ENCODE measurements at regions not wholly inside any gene's neighbourhood (a gene's known extent, or its start where the extent isn't known, plus 50 kb on each side); places are given as distances from the start of the nearest gene placed in this dataset.

- TF ChIP-seq, protein P1, sequence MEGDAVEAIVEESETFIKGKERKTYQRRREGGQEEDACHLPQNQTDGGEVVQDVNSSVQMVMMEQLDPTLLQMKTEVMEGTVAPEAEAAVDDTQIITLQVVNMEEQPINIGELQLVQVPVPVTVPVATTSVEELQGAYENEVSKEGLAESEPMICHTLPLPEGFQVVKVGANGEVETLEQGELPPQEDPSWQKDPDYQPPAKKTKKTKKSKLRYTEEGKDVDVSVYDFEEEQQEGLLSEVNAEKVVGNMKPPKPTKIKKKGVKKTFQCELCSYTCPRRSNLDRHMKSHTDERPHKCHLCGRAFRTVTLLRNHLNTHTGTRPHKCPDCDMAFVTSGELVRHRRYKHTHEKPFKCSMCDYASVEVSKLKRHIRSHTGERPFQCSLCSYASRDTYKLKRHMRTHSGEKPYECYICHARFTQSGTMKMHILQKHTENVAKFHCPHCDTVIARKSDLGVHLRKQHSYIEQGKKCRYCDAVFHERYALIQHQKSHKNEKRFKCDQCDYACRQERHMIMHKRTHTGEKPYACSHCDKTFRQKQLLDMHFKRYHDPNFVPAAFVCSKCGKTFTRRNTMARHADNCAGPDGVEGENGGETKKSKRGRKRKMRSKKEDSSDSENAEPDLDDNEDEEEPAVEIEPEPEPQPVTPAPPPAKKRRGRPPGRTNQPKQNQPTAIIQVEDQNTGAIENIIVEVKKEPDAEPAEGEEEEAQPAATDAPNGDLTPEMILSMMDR (conservative IDR thresholded peaks at IDR 0.05; ENCODE audit: low read depth, low read length), result no peak
- no peak for TF ChIP-seq EZH2 (IDR thresholded peaks at IDR 0.05; ENCODE audit: borderline replicate concordance, low read depth, low read length, poor library complexity, severe bottlenecking)
Measured at GRCh38 chr1:91605566-91605965, 104.9 kb downstream of the CDC7 start.

Measured in A673 (cell line).